Activated CD8-positive, alpha-beta memory T cell treated with anti-CD3 and anti-CD28 coated beads, Interleukin-2, amount 50 U/mL, for 1 hour (primary cell): ENCODE measurements at regions not wholly inside any gene's neighbourhood (a gene's known extent, or its start where the extent isn't known, plus 50 kb on each side); places are given as distances from the start of the nearest gene placed in this dataset.

Experiments
- DNase-seq: peaks from one replicate; pipeline ENCODE4 v3.0.0-alpha.2; 2020; ENCODE audit errors: extremely low read depth

GRCh38 chr12:92275443-92276154, 130.0 kb upstream of the BTG1 start:
- DNase-seq = no peak

- no peak for DNase-seq
These were observed 127.4 kb upstream of the BTG1 start for GRCh38 chr12:92273076-92273475.

GRCh38 chr12:92272061-92272964, 126.7 kb upstream of the BTG1 start:
- no peak for DNase-seq

- no peak for DNase-seq
These were observed 125.7 kb upstream of the BTG1 start for GRCh38 chr12:92271341-92271740.

DNA sequence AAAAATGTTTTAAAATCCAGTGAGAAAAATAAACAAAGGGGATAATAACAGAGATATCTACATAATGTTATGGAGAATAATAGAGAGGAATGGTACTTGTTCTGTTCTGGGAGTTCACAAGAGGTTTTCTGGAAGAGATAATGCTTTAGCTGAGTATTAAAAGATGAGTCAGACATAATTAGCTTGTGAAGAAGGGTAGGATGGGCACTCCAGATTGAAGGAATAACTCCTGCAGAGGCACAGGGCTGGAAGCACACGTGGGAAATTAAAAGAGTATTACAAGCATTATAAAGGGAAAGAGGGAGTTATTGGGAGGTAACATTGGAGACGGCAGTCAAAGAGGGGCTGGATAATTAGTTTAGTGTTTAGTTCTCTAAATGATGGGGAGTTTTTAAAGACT, 124.9 kb upstream of the BTG1 start:
- DNase-seq = no peak

DNA sequence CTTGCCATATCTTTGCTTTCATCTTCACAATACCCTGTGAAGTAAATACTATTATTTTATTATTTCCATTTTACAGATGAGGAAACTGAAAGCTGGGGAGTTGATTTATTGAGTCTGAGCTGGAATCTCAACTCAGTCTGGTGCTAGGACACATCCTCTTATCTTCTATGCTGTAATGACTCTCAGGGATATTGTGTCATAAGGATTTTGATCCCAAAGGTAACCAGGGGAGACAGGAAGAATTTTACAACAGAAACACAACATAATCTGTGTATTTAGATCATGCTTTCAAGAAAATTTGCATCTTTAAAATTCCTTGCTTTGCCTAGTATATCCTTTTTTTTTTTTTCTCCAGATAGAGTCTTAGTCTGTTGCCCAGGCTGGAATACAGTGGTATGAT, 123.3 kb upstream of the BTG1 start:
- DNase-seq = no peak

DNA sequence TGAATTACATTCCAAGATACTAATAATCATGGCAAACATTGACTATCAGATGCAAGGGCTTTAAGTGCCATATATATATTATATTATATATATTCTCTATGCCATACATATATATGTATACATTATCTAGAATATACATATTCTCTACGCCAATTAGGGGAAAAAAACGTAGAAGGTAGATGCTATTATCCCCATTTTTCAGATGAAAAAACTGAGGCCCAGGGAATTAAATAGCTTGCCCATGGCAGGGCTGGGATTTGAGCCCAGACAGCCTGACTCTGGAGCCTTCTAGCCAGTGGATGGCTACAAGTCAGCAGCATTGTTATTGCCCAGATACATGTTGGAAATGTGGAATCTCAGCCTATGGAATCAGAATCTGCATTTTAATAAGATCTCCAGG, 116.0 kb upstream of the BTG1 start:
- no peak for DNase-seq

DNA sequence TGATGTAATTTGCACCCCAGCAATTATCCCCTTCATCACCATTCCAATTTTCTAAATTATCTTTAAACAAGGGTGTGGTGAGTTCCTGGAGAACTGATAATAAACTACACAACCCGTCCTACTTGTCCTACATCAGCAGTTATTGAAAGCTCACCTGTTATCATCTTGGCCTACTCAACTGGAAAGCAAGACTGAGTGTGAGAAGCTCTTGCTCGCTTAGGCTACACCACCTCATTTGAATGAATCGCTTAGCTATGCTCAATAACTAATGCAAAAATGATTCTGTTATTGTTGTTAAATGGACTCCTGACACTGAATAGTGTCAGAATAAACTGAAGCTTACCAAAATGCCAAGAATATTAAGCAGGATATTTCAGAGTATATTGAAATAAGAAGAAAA, 115.4 kb upstream of the BTG1 start:
- DNase-seq = no peak

DNA sequence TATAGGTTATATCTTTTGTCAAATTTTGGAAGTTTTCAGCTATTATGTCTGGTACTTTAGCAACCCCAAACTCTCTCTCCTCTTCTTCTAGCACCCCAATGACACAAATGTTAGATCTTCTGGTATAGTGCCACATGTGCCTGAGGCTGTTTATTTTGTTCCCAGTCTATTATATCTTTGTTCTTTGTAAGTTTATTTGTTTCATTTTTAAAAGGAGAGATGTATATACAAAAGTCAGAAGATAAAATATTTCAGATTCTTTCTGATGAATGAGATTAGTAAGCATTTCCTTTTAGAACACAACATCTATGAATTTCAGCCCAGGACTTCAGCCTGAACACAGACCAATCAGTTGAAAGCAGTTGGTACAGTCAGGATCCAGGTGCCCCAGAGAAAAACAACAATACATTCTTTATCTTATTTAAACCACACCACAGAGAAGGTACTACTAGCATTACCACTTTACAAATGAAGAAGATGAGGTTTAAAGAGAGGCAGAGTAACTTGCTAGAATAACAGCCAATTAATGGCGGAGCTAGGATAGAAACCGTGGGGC, 114.1 kb upstream of the BTG1 start:
- no peak for DNase-seq

DNA sequence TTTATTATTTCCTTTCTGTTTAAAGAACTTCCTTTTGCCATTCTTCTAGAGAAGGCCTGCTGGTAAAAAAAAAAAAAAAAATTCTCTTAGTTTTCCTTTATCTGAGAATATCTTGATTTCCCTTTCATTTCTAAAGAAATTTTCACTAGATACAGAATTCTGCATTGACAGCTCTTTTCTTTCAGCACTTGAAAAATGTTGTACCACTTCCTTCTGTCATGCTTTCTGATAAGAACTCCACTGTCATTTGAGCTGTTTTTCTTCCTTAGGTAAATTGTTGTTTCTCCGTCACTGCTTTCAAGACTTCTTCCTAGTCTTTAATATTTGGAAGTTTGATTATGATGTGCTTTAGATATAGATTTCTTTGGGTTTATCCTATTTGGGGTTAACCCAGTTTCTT, 113.6 kb upstream of the BTG1 start:
- no peak for DNase-seq

- DNase-seq = no peak
These were observed 111.6 kb upstream of the BTG1 start for GRCh38 chr12:92257261-92257660.

GRCh38 chr12:92255741-92256140, 110.1 kb upstream of the BTG1 start:
- DNase-seq = no peak

- no peak for DNase-seq
These were observed 107.7 kb upstream of the BTG1 start for GRCh38 chr12:92253301-92253700.

DNA sequence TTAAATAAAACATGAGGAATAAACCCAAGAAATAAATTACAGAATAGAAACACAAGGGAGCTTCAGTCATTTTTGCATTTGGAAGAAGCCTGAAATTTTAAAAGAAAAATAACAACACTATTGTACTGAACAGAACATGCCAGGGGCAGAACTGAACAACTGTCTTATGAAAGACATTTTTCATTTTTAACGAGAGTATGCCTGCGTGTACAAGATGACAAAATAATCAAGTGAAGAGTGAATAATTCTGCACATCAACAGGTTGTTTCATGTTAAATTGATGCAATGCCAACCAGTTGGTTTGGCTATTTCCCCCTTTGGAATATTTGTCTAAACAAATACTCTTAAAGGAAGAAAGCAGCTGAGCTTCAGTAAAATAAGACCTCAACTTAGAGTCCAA, 103.3 kb upstream of the BTG1 start:
- no peak for DNase-seq

DNA sequence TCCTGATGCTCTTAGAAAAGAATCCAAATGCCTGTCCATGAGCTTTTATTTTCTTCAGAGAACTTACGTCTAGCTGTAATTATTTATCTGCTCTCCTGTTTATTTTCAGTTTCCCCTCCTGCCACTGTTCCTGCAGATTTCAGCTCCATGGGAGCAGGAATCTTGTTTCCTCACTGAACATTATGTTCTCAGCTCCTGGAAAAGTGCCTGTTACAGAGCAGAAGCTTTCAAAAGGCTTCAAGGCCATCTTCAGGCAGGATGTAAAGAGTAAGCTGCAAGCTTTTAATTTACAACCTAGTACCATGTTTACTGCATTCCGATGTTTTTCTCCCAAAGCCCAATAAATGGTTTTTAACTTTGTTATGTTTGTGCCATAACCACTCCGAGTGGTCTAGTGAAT, 98.4 kb upstream of the BTG1 start:
- DNase-seq = no peak

- DNase-seq = no peak
These were observed 97.3 kb upstream of the BTG1 start for GRCh38 chr12:92242907-92243306.

- DNase-seq = no peak
These were observed 92.3 kb upstream of the BTG1 start for GRCh38 chr12:92237762-92238523.

- DNase-seq = no peak
These were observed 91.6 kb upstream of the BTG1 start for GRCh38 chr12:92237262-92237661.

- DNase-seq = no peak
These were observed 90.2 kb upstream of the BTG1 start for GRCh38 chr12:92235703-92236472.

- no peak for DNase-seq
These were observed 88.9 kb upstream of the BTG1 start for GRCh38 chr12:92234533-92234932.

DNA sequence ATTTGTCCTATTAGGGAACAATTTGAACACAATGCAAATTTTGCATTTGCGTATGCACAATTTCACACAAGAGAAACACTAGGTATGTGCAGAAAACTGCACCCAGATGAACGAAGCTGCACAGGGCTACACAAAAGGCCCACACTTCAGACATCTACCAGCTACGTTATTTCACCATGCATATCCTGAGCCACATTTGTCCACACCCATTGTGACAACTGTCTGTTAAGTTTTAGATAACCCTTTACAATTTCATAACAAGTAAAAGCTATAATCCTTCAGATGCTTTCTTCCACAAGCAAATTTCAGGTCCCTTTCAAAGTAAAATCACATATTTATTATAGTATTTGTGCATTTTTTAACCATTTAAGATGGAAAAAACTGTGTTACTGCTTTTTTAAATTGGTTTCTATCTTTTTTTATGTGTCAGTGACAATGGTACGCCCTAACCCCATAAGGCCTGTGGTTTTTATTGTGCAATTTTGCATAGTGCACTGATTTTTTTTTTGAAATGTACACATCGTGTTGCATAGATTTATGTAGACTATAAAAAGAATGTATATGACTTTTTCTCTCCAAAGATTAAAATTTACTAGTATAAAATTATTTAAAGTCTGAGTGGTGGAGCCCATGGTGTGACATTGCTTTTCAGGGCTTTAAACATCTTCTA, 87.8 kb upstream of the BTG1 start:
- no peak for DNase-seq
